AG10803 (cell line): ENCODE measurements at regions not wholly inside any gene's neighbourhood (a gene's known extent, or its start where the extent isn't known, plus 50 kb on each side); places are given as distances from the start of the nearest gene placed in this dataset.

Experiments
- DNase-seq: peaks from one replicate; pipeline ENCODE4 v3.0.0; 2010; ENCODE audit warnings: low read depth
- H3K4me3 ChIP-seq: 2 replicates; pipeline ENCODE4 v1.5.1; 2011; ENCODE audit warnings: mild to moderate bottlenecking, low read length, control low read depth
- TF ChIP-seq, protein P1 (sequence below): conservative IDR thresholded peaks from 2 replicates; pipeline ENCODE4 v1.5.1; 2011; ENCODE audit warnings: mild to moderate bottlenecking, low read length, control low read depth, inconsistent platforms

DNA sequence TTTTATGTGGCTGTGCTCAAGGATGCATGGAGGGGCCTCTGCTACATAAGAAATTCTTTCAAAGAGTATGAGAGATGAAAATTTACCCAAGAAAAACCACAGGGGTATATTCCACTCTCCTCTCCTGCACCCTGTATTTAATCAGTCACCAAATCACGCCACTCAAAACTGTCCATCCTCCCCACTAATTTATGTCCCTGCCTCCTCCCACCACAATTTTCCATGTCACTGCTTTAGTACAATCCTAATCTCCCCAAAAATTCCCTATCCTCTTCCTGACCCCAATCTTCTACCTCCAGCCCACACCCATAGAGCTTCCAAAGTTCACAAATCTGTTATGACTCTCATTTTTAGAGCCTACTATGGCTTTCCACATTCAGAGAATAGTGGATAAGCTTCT, 125.2 kb upstream of the CDH6 start:
- DNase-seq: no peak
- TF ChIP-seq, protein P1, sequence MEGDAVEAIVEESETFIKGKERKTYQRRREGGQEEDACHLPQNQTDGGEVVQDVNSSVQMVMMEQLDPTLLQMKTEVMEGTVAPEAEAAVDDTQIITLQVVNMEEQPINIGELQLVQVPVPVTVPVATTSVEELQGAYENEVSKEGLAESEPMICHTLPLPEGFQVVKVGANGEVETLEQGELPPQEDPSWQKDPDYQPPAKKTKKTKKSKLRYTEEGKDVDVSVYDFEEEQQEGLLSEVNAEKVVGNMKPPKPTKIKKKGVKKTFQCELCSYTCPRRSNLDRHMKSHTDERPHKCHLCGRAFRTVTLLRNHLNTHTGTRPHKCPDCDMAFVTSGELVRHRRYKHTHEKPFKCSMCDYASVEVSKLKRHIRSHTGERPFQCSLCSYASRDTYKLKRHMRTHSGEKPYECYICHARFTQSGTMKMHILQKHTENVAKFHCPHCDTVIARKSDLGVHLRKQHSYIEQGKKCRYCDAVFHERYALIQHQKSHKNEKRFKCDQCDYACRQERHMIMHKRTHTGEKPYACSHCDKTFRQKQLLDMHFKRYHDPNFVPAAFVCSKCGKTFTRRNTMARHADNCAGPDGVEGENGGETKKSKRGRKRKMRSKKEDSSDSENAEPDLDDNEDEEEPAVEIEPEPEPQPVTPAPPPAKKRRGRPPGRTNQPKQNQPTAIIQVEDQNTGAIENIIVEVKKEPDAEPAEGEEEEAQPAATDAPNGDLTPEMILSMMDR: no peak
- H3K4me3 ChIP-seq: no peak overlapping the region

- TF ChIP-seq, protein P1: no peak
- no peak overlapping the region for H3K4me3 ChIP-seq
- DNase-seq: peak; percentile 64
Measured at GRCh38 chr5:31066655-31067328, 126.7 kb upstream of the CDH6 start.

GRCh38 chr5:31064215-31064614, 129.3 kb upstream of the CDH6 start:
- DNase-seq: no peak
- TF ChIP-seq, protein P1: no peak
- no peak overlapping the region for H3K4me3 ChIP-seq

DNA sequence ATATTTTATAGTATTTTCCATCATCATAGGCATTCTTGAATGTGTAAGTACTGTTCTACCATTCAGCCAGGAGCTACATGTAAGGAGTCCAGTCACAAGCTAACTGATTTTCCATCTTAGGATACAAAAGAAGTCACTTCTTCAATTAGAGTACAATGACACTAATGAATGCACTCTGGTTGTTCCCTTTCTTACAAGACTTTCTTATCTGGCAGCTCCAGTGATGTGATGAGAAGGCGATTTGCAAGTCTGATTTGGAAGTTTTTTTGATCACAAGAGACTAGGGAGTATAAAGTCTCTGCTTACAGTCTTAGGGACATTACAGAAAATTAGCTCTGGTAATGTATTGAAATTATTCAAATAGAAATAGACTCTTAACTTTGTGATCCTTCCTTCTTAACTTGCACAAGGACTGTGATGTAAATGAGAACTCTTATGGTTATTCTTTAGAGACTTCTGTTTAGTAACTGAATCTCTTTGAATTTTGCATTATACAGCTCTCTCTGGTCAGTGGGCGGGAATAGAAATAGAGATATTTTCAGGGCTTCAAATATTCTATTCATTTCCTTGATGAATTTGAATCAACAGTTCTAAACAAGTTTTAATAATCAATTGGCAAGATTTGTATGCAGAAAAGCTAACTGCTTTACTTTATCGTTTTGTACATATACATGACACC, 130.4 kb upstream of the CDH6 start:
- H3K4me3 ChIP-seq: no peak overlapping the region
- TF ChIP-seq, protein P1: no peak
- DNase-seq: no peak

DNA sequence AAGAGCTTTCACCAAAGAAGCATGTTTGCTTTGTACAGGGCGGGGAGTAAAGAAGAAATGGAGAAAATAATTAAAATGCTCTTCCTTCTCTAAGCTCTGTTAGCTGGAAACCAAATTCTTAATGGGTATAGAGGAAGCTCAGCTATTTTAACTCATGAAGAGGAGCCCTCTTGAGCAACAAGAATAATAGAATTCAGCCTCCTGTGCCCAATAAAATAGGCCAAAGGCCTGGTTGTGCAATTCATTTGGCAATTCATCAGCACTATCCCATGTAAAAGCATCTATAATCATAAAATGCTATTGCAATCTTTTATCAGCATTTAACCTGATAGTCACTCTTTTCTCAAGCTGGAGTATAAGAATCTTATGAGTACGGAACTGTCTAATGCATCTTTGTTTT, 133.6 kb upstream of the CDH6 start:
- no peak overlapping the region for H3K4me3 ChIP-seq
- TF ChIP-seq, protein P1: no peak
- no peak for DNase-seq

GRCh38 chr5:31054453-31054852, 139.0 kb upstream of the CDH6 start:
- TF ChIP-seq, protein P1: no peak
- DNase-seq: no peak
- no peak overlapping the region for H3K4me3 ChIP-seq

- TF ChIP-seq, protein P1: no peak
Measured at GRCh38 chr5:31052937-31053658, 140.4 kb upstream of the CDH6 start.

More at GRCh38 chr5:31052937-31053658, 140.4 kb upstream of the CDH6 start:
- no peak for DNase-seq
- H3K4me3 ChIP-seq: no peak overlapping the region
